Retinal pigment epithelial cell (primary cell): ENCODE measurements at regions not wholly inside any gene's neighbourhood (a gene's known extent, or its start where the extent isn't known, plus 50 kb on each side); places are given as distances from the start of the nearest gene placed in this dataset.

Source experiments
- DNase-seq: peaks from one replicate; pipeline ENCODE4 v3.0.0-alpha.2; 2010; ENCODE audit warnings: low read depth
- H3K4me3 ChIP-seq: 2 replicates; pipeline ENCODE4 v1.5.1; 2011; ENCODE audit warnings: mild to moderate bottlenecking, low read length, control low read depth, moderate library complexity
- TF ChIP-seq, protein P1 (sequence below): conservative IDR thresholded peaks from 2 replicates; pipeline ENCODE4 v1.5.1; 2011; ENCODE audit warnings: low read depth, low read length, control low read depth, inconsistent platforms

DNA sequence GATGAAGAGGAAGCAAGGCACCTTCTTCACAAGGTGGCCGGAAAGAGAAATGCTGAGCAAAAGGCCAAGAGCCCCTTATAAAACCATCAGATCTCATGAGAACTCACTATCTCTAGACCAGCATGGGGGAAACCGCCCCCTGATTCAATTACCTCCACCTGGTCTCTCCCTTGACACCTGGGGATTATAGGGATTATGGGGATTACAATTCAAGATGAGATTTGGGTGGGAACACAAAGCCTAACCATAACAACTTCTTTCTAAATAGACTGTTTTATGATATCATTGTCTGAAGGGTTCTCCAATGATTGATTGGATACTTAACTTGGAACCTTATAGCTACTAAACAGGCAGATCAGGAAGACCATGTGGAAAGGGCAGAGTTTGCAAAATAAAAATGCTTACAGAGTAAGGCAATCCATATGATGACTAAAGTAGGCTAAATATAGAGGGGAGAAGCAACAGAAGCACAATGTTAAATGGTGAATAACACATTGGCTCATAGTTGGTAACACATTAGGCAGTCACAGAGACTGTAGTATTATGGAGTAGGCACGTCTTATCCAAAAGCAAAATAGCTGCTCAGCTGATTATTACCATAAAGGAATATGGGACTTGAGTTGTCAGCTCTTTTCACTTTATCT lies 179.0 kb downstream of the BARD1 start:
- no peak for DNase-seq
- H3K4me3 ChIP-seq: no peak overlapping the region
- TF ChIP-seq, protein P1, sequence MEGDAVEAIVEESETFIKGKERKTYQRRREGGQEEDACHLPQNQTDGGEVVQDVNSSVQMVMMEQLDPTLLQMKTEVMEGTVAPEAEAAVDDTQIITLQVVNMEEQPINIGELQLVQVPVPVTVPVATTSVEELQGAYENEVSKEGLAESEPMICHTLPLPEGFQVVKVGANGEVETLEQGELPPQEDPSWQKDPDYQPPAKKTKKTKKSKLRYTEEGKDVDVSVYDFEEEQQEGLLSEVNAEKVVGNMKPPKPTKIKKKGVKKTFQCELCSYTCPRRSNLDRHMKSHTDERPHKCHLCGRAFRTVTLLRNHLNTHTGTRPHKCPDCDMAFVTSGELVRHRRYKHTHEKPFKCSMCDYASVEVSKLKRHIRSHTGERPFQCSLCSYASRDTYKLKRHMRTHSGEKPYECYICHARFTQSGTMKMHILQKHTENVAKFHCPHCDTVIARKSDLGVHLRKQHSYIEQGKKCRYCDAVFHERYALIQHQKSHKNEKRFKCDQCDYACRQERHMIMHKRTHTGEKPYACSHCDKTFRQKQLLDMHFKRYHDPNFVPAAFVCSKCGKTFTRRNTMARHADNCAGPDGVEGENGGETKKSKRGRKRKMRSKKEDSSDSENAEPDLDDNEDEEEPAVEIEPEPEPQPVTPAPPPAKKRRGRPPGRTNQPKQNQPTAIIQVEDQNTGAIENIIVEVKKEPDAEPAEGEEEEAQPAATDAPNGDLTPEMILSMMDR: no peak

DNA sequence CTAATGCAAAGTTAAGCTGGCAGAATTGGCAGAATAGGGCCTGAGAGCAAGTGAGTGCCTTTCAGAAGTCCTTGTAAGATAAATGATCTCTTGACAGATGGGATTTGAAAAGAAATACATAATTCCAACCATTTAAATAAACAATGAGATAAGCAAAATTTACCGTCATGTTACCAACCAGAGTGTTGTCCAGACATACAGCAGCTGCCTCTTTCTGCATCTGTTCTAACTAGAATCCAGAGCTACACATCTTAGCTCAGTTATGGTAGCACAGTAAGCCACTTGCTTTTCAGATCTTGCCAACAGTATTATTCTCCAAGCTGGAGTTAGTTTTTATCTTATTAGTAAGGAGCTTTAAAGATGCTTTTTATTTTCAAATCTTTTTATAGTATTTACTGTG lies 179.6 kb downstream of the BARD1 start:
- no peak for DNase-seq
- H3K4me3 ChIP-seq: no peak overlapping the region
- TF ChIP-seq, protein P1: no peak
